ENCODE measurements at regions not wholly inside any gene's neighbourhood (a gene's known extent, or its start where the extent isn't known, plus 50 kb on each side); places are given as distances from the start of the nearest gene placed in this dataset.

DNA sequence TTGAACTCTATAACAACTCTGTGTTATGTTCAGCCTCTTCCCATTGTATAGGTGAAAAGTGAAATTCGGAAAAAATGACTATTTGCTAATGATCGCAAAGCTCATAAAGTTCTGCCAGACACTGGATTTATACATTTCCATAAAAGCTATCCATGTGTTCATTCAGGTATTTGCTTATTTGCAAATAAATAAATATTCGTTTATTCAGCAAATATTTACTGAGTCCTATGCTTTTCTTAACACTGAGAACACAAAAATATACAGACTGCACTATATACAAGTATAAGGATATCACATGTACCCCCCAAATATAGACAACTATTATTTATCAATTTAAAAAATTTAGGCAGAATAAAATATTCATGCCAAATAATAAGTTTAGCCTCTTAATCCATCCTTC, 63.2 kb upstream of the ATP8B1 start:
- no peak for DNase-seq

DNA sequence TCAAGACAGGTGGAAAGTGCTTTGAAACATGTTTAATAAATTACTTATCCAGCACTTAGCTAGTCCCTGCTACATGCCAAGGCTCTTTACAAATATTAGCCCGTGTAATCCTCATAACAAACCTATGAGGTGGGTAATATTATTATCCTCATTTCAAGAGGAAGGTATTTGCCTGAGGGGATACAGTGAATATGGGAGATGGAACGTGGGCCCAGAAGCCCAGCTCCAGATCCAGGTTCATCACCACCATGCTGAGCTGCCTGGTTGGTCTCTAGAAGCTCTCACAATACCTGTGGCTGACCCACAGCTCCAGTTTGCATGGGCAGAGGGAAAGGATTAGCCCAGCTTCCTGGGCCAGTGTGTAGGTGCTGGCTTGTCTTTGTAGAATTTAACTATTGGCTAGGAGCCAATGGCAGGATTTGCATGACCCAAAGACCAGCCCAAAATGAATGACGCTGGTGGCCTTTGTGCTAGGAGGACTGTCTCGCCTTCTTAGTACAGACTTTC, 61.6 kb upstream of the ATP8B1 start:
- DNase-seq: no peak

DNA sequence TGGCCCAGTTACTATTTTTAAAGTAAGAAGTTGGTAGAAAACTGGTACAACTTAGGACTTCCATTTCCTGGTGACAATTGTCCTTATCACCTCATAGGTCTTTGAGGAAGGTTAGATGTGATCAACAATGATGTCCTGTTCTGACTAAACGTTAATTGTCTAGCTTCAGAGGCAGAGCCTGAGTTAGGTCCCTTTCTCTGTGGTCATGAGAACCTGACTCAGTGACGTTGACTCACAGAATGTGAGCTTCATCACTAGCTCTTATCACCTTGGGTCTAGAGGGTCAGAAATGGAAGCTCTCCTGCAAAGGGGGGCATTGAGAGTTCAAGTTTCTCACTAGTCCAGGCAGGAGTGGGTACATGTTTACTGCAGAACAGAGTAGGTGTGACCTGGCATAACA, 60.6 kb upstream of the ATP8B1 start:
- DNase-seq: no peak

DNA sequence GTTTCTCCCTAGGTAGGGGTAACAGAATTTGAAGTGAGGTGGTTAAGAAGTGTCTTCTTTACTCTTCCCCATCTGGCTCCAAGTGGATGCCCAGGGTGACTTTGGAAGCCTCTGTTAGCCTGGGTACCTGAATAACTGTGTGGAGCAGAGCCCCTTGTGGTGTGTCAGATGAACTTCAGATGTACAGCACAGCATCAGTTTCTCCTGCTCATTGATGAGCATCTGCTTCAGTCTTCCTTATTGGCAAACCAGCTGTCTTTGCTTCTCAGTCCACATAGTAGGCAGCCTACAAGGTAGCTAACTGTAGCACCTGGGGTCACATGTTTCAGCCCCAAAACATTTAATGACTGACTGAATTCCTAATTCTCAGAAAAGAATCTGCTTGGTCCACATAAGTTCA, 56.2 kb upstream of the ATP8B1 start:
- DNase-seq: peak; percentile 25

DNA sequence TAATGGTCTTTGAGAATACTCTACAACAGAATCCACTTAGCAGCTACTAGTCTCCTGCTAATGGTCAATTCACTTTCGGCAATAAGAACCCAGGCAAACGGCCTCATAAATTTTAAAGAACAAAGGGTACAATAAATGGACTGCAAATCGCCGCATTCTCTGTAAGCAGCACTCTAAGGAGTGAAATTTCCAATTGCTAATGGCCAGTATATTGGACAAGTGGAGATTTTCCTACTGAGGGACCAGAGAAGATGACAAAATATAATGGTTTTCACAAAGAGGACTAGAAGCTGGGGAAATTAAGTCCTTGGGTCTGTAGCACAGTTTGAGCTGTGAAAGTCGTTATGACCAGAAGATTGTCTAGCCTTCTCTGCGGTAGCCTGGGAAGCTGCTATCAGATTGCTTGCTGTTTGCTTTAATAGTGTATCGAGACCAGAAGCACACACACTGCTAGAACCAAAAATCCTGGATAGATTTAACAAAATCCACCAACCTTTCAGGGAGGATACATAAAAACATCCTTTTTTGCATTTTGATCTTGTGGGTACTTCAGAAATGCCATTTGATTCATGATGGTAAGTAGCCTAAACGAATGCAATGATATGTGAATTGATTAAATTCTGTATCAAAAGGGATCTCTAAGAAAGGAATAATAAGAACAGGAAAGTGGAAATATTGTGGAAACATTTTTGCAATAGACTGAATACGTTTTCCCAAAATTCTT, 53.6 kb upstream of the ATP8B1 start:
- no peak for DNase-seq

DNA sequence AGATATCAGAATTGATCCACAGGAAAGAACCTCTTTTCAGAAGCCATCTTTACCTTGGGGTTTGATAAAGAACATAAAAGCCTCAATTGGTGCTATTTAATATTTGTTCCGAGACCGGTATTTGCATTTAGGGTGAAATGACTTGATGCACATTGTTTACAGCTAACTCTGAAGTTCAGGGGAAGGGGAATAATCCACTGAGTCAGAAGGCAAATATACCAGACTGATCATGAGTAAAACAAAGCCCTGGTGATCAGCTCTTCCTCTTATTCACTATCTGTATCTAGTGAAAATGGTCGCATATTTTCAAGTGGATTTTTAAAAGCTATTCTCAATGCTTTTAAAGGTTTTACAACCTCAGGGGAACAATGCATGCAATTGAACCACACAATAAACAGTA, 53.0 kb upstream of the ATP8B1 start:
- DNase-seq: peak; percentile 36

DNA sequence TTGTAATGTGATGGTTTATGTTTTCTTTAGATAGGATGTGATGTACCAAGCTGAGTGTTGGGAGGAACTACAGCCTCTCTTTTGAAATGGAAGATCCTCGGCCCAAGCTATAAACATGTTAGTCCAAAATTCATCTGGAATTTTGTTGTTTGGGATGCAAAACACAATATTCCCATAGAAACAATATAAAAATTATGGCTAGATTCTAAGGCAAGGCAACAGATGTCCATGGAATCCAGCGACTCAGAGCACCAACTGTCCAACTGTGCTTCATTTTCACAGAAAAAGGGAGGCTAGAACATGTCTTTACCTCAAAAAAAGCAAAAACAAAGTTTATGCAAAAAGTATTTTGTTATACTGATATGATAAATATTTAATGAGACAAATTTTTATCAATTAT, 52.4 kb upstream of the ATP8B1 start:
- DNase-seq: no peak

DNA sequence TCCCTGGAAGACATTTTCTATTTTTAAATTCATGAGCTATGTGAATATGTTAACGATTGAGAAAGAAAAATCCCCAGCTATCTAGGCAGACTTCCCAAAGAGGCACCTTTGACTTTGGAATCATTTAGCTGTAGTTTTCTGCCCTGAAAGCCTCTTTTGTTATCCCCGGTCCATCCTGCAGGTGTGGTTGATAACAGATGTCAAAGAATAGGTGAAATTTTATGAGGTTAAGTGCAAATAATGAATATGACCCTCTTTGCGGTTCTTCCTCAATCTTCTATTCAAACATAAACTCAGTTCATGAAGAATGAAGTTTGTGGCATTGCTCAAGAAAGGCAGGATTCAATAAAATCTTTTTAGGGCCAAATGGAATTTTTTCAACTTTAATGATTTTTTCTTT, 51.6 kb upstream of the ATP8B1 start:
- DNase-seq: no peak

DNA sequence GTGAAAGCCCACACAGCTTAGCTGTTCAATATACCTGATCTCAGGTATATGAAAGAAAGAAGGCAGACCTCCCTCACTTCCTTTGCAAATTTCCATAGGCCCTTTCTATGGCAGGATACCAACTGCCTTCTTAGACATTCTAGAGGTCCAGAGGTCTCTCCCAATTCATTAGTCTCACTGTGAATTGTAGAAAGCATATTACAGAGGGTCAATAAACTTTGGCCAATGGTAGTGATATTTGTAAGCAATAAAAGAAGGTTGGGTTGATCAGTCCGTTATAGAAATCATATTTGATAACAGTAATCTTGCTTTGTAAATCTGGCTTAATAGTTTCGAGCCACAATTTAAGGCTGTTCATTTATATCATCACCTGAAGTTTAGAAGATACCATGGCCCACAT, 50.7 kb upstream of the ATP8B1 start:
- DNase-seq: no peak

DNA sequence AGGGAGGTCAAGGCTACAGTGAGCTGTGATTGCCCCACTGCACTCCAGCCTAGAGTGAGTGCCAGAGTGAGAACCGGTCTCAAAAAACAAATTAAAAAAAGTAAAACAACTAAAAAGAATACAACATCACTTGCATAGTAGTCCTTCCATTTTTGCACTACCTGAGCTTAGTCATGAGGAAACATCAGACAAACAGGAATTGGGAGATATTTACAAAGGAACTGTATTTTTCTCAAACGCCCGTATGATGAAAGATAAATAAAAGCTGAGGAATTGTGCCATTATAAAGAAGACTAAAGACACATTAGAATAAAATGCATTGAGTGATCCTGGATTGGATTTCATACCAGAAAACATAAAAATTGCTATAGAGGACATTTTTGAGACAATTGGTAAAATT, 50.0 kb upstream of the ATP8B1 start:
- DNase-seq: no peak

Measured in NCI-H345 (cell line).